M059J (cell line): ENCODE measurements at regions not wholly inside any gene's neighbourhood (a gene's known extent, or its start where the extent isn't known, plus 50 kb on each side); places are given as distances from the start of the nearest gene placed in this dataset.
"Not testable (repeated sequence)": the region's sequence is repeated elsewhere in the genome, so short reads cannot be mapped to it uniquely, and the experiment has no call there.

Experiments used
- DNase-seq: peaks from one replicate; pipeline ENCODE4 v3.0.0-alpha.2; 2012; ENCODE audit warnings: low read depth

DNA sequence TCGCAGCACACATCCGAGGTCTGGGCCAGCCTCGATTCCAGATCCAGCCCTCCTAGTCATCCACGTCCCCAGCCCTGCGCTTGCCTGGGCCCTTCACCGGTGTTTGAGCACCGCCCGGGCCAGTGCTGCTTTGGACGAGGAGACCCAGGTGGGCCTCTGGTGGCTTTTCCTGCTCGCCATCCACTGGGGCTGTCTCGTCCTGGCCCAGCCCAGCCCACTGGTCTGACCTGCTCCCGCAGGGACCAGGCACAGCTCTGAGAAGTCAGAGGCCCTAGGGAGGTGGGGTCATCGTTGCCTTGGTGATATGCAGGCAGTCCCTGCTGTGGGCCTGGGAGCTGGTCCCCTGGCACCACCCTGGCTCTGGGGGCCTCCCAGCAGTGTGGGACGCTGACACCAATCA lies 200.8 kb downstream of the USP22 start:
- DNase-seq: not testable (repeated sequence)

GRCh38 chr17:20843261-20843660 lies 199.6 kb downstream of the USP22 start:
- not testable (repeated sequence) for DNase-seq

DNA sequence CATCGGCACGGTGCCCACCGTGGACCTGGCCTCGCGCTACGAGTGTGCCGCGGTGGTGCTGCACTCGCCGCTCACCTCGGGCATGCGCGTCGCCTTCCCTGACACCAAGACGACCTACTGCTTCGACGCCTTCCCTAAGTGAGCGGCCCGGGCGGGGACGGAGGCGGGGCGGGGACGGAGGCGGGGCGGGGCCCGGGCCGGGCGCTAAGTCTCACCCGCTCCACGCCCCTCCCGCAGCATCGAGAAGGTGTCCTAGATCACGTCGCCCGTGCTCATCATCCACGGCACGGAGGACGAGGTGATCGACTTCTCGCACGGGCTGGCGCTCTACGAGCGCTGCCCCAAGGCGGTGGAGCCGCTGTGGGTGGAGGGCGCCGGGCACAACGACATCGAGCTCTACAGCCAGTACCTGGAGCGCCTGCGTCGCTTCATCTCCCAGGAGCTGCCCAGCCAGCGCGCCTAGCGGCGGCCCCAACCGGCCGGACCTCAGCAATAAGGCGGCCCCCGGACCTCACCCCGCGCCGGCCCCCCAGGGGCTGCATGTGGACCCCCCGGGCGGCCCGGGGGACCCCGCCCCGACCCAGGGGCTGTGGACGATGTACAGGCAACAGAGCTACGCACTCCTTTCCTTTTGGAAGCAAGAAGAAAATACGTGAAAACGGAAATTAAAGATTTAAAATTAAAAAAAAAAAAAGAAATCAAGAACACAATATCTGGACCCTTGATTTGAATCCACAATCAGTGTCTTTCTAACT lies 198.8 kb downstream of the USP22 start:
- DNase-seq: not testable (repeated sequence)

DNA sequence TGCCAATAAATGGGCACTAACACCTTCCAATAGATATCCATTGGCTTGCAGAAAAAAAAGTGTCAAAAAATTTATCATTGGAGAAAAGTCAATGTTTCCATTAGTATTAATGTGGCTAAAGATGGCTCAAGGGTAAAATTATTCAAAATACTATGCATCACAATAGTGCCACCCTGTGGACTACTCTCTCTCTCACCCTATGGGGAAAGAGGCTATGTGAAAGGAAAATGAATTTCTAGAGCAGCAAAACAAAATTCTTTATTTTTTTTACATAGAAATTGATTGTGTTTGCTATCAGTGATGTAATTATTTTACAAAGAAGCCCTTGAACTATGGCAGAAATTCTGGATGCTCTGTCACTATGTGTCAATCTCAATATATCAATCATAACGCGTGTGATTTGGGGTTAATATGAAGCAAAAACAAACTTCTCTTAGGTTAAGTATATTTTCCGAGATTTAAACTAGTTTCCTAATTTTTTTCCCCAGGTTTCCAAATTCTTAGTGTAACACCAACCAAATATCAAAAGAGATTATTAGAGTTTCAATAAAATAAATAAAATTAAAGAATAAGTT lies 193.9 kb downstream of the USP22 start:
- not testable (repeated sequence) for DNase-seq

DNA sequence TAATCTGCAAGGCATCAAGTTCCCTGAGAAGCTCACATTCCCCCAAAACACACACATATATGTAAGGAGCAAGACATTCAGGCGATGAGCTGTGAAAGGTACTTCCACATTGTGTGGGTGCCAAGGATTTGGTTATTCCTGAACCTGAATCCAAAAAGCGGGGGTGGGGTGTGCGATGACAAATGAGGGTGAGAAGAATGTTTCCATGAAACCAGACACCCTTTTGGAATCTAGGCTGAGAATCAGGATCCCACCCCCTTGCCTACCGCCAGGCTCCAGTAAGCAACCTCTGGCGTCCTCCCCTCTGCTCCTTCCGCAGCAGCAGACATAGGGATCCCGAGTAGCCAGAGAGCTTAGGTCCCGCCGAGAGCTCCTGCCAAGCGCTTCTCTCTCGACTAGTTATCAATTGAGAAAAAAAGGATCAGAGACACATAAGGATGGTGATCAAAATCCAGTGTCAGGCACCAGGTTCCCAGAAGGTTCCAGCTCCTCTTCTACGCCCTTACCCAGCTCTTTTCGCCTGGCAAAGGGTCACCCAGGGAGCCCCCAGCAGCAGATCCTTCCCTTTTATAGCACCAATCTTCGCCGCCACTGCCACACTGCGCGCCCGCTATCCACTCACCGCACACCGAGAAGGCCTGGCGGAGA lies 191.1 kb downstream of the USP22 start:
- peak; percentile 18 for DNase-seq

- DNase-seq: peak; percentile 33
Measured at GRCh38 chr17:20852239-20852989, 190.4 kb downstream of the USP22 start.

DNA sequence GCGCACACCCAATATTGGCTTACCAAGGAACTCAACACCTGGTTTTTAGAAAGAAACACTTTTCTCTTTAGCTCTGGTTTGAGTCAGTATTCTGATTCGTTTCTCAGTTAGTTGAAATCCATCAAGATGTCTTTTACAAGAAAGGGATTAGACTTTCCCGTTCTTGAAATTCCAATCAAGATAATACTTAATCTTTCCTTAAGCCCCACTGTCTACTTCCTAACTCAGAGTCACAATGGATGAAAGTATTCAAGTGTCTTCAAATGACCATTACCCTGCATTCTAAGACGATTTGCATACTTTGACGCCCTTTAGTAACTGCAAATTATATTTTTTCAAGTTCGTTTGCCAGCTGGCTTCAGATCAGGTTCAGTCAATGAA lies 189.8 kb downstream of the USP22 start:
- DNase-seq: peak; percentile 0

- DNase-seq: not testable (repeated sequence)
Measured at GRCh38 chr17:20855910-20856470, 186.8 kb downstream of the USP22 start.

DNA sequence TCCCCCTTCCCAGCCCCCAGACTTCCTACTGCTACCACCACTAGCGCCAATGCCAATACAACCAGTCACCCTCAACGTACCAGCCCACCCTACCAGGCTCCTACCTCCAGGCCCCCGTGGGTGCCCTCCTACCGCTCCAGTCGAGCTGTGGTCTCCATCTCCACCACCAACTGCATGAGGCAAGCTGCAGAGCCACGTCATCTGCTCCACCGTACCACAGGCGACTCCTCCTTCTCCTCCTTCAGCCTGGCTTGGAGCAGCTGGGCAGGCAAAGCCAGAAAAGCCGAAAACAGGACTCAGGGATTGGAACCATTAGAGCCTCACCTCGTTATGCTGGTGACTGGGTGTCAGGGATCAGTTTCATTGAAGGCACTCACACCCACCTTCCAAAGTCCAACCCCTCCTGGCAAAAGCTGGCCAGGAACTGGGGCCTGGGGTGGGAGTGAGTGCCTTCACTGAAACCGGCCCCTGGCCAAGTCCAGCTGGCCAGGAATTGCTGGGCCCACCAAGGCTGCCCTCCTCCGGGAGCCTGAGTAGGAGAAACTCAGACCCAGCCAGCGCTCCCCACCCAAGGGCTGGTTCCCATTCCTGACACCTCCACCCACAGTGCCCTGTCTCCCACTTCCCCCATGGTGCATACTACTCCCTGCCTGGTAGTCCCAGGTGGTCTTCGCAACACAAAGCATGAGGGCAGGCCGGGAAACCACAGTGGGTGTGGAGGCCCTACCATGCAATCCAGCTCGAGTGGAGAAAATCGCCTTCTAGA lies 176.2 kb downstream of the USP22 start:
- DNase-seq: not testable (repeated sequence)

GRCh38 chr17:20867436-20867937 lies 175.3 kb downstream of the USP22 start:
- not testable (repeated sequence) for DNase-seq

DNA sequence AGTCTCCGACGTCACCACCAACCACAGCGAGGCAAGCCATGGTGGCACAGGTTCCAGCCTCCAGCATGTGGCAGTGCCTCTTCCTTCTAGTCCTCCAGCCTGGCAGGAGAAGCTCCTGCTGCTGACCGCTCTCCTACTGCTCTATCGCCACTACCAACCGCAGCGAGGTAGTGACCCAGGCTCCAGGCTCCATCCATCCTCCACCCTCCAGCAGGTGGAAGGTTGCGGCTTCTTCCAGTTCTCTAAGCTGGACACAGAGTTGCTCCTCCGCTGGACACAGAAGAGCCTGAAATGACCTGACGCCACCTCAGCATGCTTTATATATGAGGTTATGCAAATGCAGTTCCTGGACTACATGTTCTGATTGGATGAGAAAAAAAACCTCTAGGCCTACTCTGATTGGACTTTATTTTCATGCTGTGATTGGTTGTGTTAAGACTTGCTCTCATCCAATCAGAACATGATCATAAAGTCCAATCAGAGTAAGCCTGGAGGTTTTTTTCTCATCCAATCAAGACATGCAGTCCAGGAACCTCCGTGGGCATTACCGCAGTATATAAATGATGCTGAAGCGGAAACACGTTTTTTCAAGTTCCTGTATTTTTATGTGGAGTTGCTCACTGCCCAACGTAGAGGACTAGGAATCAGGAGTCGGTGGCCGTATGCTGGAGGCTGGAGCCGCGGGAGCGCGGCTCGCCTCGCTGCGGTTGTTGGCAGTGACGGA lies 174.7 kb downstream of the USP22 start:
- DNase-seq: not testable (repeated sequence)

DNA sequence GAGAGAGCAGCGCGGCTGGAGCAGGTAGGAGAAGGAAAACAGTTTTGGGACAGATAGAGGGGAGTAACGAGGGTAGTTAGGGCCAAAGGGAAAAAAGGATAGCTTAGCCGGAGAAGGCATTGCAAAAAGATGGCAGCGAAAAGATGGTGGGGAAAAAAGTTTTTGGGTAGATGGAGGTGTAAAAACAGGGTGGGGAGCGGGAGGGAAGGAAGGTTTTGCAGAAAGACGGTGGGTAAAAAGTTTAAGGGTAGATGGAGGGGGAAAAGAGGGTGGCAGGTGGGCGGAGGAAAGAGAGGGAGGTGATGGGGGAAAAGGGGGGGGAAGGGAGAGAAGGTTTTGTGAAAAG lies 174.2 kb downstream of the USP22 start:
- not testable (repeated sequence) for DNase-seq

GRCh38 chr17:20873173-20873572 lies 169.6 kb downstream of the USP22 start:
- not testable (repeated sequence) for DNase-seq

DNA sequence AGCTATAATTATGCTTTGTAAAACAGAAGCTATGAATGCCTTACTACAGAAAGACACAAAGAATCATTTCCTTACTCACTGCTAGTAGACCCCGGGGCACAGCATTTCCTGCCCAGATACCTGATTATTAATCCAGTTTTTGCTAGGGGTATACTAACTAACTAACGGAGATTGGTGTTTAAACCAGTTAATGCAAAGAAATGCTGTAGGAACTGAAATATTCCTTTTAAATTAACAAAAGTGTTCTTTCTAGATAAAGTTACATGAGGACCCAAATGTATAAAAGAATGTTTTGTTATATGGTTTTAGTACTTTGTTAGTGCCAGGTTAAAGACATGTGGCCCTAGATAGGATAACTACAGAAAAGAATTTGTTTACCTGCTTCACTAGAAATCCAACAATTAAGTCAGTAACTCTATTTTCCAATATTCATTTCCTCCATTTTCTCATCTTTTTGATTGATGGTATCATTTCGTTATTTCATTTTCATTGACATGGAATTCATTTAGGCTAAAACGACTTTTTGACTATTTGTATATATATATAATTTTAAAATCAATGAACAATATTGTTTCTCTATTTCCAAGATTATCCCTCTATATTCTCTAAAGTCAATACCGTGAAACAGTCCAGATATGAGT lies 169.0 kb downstream of the USP22 start:
- not testable (repeated sequence) for DNase-seq

DNA sequence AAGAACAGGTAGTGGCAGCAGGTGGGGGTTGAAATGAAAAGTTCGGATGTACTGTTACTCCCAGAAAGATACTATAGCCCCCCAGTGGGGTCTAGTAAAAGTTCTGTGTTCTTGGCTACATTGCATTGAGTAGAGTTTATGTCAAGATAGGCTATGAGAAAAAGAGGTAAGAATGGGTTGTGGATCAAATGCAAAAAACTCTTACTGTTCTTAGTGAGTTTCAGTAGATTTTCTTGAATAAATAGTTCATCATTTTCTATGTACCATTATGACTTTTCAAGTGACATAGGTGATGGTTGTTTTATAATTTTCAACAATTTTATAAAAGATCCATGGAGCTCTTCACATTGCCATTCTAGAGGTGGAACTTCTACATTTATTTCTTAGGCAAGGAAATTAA lies 165.4 kb downstream of the USP22 start:
- not testable (repeated sequence) for DNase-seq

DNA sequence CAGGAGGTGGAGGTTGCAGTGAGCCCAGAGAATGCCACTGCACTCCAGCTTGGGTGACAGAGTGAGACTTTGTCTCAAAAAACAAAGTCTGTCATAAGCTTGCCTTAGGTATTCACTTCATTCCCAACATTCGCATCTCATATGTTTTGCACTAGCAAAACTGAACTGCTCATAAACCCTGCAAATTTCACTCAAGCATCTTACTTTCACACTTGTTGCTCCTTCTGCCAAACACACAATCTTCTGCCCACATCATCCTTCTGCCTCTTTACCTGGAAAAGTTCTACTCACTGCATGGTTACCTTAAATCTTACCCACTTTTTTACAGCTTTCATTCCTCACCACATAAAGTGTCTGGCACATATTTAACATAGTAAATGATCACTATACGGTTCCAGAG lies 152.5 kb downstream of the USP22 start:
- no peak for DNase-seq

- not testable (repeated sequence) for DNase-seq
Measured at GRCh38 chr17:20895426-20895825, 147.4 kb downstream of the USP22 start.

DNA sequence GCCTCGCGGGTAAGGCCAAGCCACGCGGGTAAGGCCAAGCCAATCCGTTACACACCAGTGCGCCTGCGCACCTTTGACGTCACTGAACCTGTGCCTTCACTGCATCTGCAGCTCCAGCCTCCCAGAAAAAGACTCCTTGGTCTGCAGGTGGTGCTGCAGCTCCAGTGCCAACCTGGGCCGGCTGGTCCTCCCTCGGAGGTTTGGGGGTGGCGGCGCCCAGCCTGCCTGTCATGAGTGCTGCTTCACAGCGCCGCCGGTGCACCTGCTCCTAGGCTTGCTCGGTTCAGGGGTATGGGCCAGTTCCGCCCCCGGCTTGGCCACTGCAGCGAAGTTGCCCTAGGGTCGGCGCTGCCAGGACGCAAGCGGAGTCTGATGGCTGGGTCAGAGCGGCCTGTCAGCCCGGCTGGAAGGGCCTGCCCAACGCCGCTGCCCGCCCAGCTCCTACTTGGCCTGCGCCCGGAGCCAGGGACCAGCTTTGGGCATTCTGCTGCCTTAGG lies 146.6 kb downstream of the USP22 start:
- DNase-seq: no peak

DNA sequence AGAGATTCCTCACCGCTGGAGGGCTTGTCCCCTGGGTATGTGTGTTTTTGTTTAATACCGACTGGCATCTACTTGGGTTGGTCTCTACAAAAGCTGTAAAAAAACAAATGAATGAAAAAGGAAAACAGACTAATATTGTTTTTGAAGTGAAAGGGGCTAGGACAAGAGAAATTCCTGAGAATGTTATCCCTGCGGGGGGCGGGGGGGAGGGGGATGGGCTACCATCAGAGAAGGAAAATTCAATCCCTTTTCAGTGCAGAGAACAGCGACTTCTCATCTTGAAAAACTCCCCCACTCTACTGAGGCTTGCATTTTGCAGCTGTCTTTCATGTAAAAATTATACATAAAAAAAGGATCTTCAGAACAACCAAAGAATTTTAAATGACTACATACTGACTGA lies 144.1 kb downstream of the USP22 start:
- not testable (repeated sequence) for DNase-seq

GRCh38 chr17:20902496-20902895 lies 140.3 kb downstream of the USP22 start:
- DNase-seq: not testable (repeated sequence)
